K562 (cell line): ENCODE measurements at regions not wholly inside any gene's neighbourhood (a gene's known extent, or its start where the extent isn't known, plus 50 kb on each side); places are given as distances from the start of the nearest gene placed in this dataset.

Experiments
- ATF2 ChIP-seq: sonication (generic); formaldehyde crosslinking; IDR thresholded peaks from 2 replicates; pipeline ENCODE4 v1.8.1; 2022; ENCODE audit warnings: missing genetic modification reagents
- BHLHE40 ChIP-seq: IDR thresholded peaks from 2 replicates; pipeline ENCODE4 v1.6.1; 2011; ENCODE audit warnings: low read length, improper control_type of control experiment
- CEBPZ ChIP-seq: fragments of 150-350 bp; IDR thresholded peaks from 2 replicates; pipeline ENCODE4 v1.6.1; 2014; ENCODE audit warnings: low read depth, mild to moderate bottlenecking, low read length, borderline replicate concordance
- HIVEP1 ChIP-seq: fragments of 250-450 bp; sonication (Bioruptor Pico); IDR thresholded peaks from 2 replicates; pipeline ENCODE4 v1.4.0; 2020; ENCODE audit warnings: mild to moderate bottlenecking
- PHB2 ChIP-seq: fragments of 450-650 bp; IDR thresholded peaks from 2 replicates; pipeline ENCODE4 v1.6.1; 2017; ENCODE audit warnings: low read depth
- TBP ChIP-seq: optimal IDR thresholded peaks from 2 replicates; pipeline ENCODE3; 2011; ENCODE audit warnings: low read depth, low read length, improper control_type of control experiment
- TOE1 ChIP-seq, 2 experiments: fragments of 450-650 bp in 1 of 2; sonication (generic) in 1 of 2; formaldehyde crosslinking in 1 of 2; IDR thresholded peaks; 2 replicates each; pipeline versions ENCODE4 v1.7.1 to v1.8.0; 2016 to 2022; ENCODE audit warnings: borderline replicate concordance in 2 of 2, mild to moderate bottlenecking in 2 of 2, antibody characterized with exemption in 1 of 2, inconsistent platforms in 1 of 2, low read depth in 1 of 2, missing genetic modification reagents in 1 of 2, moderate library complexity in 1 of 2
- ZNF140 ChIP-seq: fragments of 250-450 bp; sonication (Bioruptor Pico); IDR thresholded peaks from 2 replicates; pipeline ENCODE4 v1.8.0; 2021; ENCODE audit warnings: moderate library complexity, mild to moderate bottlenecking, inconsistent platforms
- ZNF282 ChIP-seq: sonication (generic); formaldehyde crosslinking; IDR thresholded peaks from 2 replicates; pipeline ENCODE4 v1.8.1; 2023; ENCODE audit warnings: missing genetic modification reagents

- no peak for TF ChIP-seq ZNF140
- TF ChIP-seq TOE1 (IDR thresholded peaks at IDR 0.05; ENCODE audit: borderline replicate concordance) = no peak
- no peak for TF ChIP-seq TOE1 (CRISPR knock-in tag; IDR thresholded peaks at IDR 0.05; ENCODE audit: borderline replicate concordance, low read depth)
- no peak for TF ChIP-seq CEBPZ
- TF ChIP-seq PHB2 = no peak
- TF ChIP-seq HIVEP1 = no peak
- no peak for TF ChIP-seq TBP
- no peak for TF ChIP-seq ZNF282 (CRISPR knock-in tag)
- no peak for TF ChIP-seq ATF2 (CRISPR knock-in tag)
- no peak for TF ChIP-seq BHLHE40
- TF ChIP-seq, all 486 proteins: peak for 0
Measured at GRCh38 chr6:156319707-156320106, 457.5 kb upstream of the ARID1B start (continued).
